HEK293T (cell line): ENCODE measurements at regions not wholly inside any gene's neighbourhood (a gene's known extent, or its start where the extent isn't known, plus 50 kb on each side); places are given as distances from the start of the nearest gene placed in this dataset.

Source experiments
- CTCF ChIA-PET: fragments of 350-600 bp; formaldehyde crosslinking; extraction: SDS; loops from one replicate; lab custom pipeline; 2021; ENCODE audit warnings: antibody characterized with exemption, inconsistent platforms; lab: Yijun Ruan, JAX
- POLR2A ChIA-PET: fragments of 350-600 bp; formaldehyde crosslinking; extraction: SDS; loops from one replicate; lab custom pipeline; 2020; ENCODE audit warnings: antibody characterized with exemption, inconsistent platforms; lab: Yijun Ruan, JAX
- DNase-seq: peaks from one replicate; pipeline ENCODE4 v3.0.0; 2012; ENCODE audit warnings: mixed read lengths; ENCODE audit errors: extremely low spot score
- ARNT ChIP-seq: fragments of 450-650 bp; IDR thresholded peaks from 2 replicates; pipeline ENCODE4 v1.6.1; 2017; ENCODE audit warnings: mild to moderate bottlenecking
- BHLHE40 ChIP-seq: fragments of 450-650 bp; IDR thresholded peaks from 2 replicates; pipeline ENCODE4 v1.6.1; 2016; ENCODE audit warnings: mild to moderate bottlenecking, moderate library complexity, borderline replicate concordance
- CTBP1 ChIP-seq: fragments of 450-650 bp; IDR thresholded peaks from 2 replicates; pipeline ENCODE4 v1.6.1; 2016; ENCODE audit warnings: borderline replicate concordance
- ELF4 ChIP-seq: fragments of 450-650 bp; IDR thresholded peaks from 2 replicates; pipeline ENCODE4 v1.6.1; 2017; ENCODE audit warnings: antibody characterized with exemption
- FOXA1 ChIP-seq: fragments of 450-650 bp; IDR thresholded peaks from 2 replicates; pipeline ENCODE4 v1.6.1; 2016; ENCODE audit warnings: mild to moderate bottlenecking
- FOXK2 ChIP-seq: fragments of 450-650 bp; IDR thresholded peaks from 2 replicates; pipeline ENCODE4 v1.6.1; 2016; ENCODE audit warnings: mild to moderate bottlenecking
- FOXM1 ChIP-seq: fragments of 450-650 bp; IDR thresholded peaks from 2 replicates; pipeline ENCODE4 v1.6.1; 2017; ENCODE audit warnings: mild to moderate bottlenecking, borderline replicate concordance
- HDGF ChIP-seq: fragments of 450-650 bp; IDR thresholded peaks from 2 replicates; pipeline ENCODE4 v1.6.1; 2017; ENCODE audit warnings: antibody characterized with exemption, borderline replicate concordance
- L3MBTL2 ChIP-seq: fragments of 450-650 bp; conservative IDR thresholded peaks from 2 replicates; pipeline ENCODE4 v1.6.1; 2016; ENCODE audit warnings: mild to moderate bottlenecking
- LEF1 ChIP-seq: fragments of 450-650 bp; IDR thresholded peaks from 2 replicates; pipeline ENCODE4 v1.6.1; 2017; ENCODE audit warnings: mild to moderate bottlenecking, borderline replicate concordance
- NFRKB ChIP-seq: fragments of 450-650 bp; IDR thresholded peaks from 2 replicates; pipeline ENCODE4 v1.6.1; 2016; ENCODE audit warnings: mild to moderate bottlenecking, moderate library complexity
- PKNOX1 ChIP-seq: fragments of 450-650 bp; IDR thresholded peaks from 2 replicates; pipeline ENCODE4 v1.6.1; 2016
- SP1 ChIP-seq: fragments of 450-650 bp; IDR thresholded peaks from 2 replicates; pipeline ENCODE4 v1.6.1; 2017
- SUZ12 ChIP-seq: fragments of 450-650 bp; IDR thresholded peaks from 2 replicates; pipeline ENCODE4 v1.6.1; 2016; ENCODE audit warnings: mild to moderate bottlenecking
- TARDBP ChIP-seq: fragments of 450-650 bp; IDR thresholded peaks from 2 replicates; pipeline ENCODE4 v1.6.1; 2016
- ZNF384 ChIP-seq: fragments of 450-650 bp; IDR thresholded peaks from 2 replicates; pipeline ENCODE4 v1.6.1; 2016

- TF ChIP-seq FOXM1 (no peak), HDGF (no peak)
- no peak for DNase-seq
- POLR2A ChIA-PET, result no interaction called here
- CTCF ChIA-PET, result no interaction called here
Observed at GRCh38 chr4:125159001-125159400, 155.8 kb upstream of the FAT4 start.

- ChIA-PET POLR2A (no interaction called here), CTCF (no interaction called here)
- TF ChIP-seq NFRKB (no peak), CTBP1 (no peak), LEF1 (no peak), FOXM1 (no peak), BHLHE40 (no peak), FOXK2 (no peak), TARDBP (no peak), FOXA1 (no peak), HDGF (no peak), ARNT (no peak), SUZ12 (no peak), ELF4 (no peak), SP1 (no peak), L3MBTL2 (no peak), PKNOX1 (no peak), ZNF384 (no peak)
- DNase-seq, result no peak
Observed at GRCh38 chr4:125155251-125155650, 159.5 kb upstream of the FAT4 start.

DNA sequence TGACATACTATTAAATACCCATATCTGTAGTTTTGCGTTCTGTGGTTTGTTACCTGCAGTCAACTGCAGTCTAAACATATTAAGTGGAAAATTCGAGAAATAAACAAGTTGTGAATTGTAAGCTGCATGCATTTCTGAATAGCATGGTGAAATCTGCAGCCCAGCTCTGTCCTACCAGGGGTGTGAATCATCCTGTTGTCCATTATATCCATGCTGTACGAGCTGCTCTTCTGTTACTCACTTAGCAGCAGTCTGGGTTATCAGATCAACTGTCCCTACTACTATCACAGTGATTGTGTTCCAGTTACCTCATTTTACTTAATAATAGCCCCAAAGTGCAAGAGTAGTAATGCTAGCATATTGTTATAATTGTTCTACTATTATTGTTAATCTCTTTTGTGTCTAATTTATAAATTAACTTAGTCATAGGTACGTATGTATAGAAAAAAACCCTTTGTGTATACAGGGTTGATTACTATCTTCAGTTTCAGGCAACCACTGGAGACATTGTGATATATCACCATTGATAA is 173.7 kb upstream of the FAT4 start:
- CTCF ChIA-PET, result no interaction called here
- no peak for TF ChIP-seq L3MBTL2
- no peak for TF ChIP-seq ZNF384
- TF ChIP-seq LEF1, result no peak
- TF ChIP-seq FOXK2, result no peak
- no peak for TF ChIP-seq FOXA1
- TF ChIP-seq TARDBP, result no peak
- no peak for TF ChIP-seq SUZ12
- TF ChIP-seq CTBP1, result no peak
- TF ChIP-seq HDGF, result no peak
- no peak for TF ChIP-seq SP1
- TF ChIP-seq BHLHE40, result no peak
- POLR2A ChIA-PET, result no interaction called here
- no peak for DNase-seq

GRCh38 chr4:125135652-125136051 is 179.1 kb upstream of the FAT4 start:
- CTCF ChIA-PET, result no interaction called here
- no peak for TF ChIP-seq ELF4
- no peak for TF ChIP-seq ARNT
- TF ChIP-seq TARDBP, result no peak
- TF ChIP-seq SP1, result no peak
- no peak for TF ChIP-seq PKNOX1
- no peak for TF ChIP-seq CTBP1
- no peak for TF ChIP-seq FOXK2
- no peak for TF ChIP-seq ZNF384
- TF ChIP-seq L3MBTL2, result no peak
- TF ChIP-seq HDGF, result no peak
- TF ChIP-seq NFRKB, result no peak
- no peak for TF ChIP-seq FOXM1
- TF ChIP-seq SUZ12, result no peak
- TF ChIP-seq LEF1, result no peak

GRCh38 chr4:125132729-125133128 is 182.0 kb upstream of the FAT4 start:
- ChIA-PET CTCF (no interaction called here), POLR2A (no interaction called here)
- TF ChIP-seq PKNOX1 (no peak), FOXA1 (no peak), ELF4 (no peak), BHLHE40 (no peak), ZNF384 (no peak), FOXK2 (no peak), SUZ12 (no peak), ARNT (no peak), LEF1 (no peak), L3MBTL2 (no peak), CTBP1 (no peak), SP1 (no peak), TARDBP (no peak), NFRKB (no peak), FOXM1 (no peak)
- no peak for DNase-seq

More at GRCh38 chr4:125135652-125136051, 179.1 kb upstream of the FAT4 start:
- POLR2A ChIA-PET, result no interaction called here
- no peak for DNase-seq
